ENCODE measurements at regions not wholly inside any gene's neighbourhood (a gene's known extent, or its start where the extent isn't known, plus 50 kb on each side); places are given as distances from the start of the nearest gene placed in this dataset.

DNA sequence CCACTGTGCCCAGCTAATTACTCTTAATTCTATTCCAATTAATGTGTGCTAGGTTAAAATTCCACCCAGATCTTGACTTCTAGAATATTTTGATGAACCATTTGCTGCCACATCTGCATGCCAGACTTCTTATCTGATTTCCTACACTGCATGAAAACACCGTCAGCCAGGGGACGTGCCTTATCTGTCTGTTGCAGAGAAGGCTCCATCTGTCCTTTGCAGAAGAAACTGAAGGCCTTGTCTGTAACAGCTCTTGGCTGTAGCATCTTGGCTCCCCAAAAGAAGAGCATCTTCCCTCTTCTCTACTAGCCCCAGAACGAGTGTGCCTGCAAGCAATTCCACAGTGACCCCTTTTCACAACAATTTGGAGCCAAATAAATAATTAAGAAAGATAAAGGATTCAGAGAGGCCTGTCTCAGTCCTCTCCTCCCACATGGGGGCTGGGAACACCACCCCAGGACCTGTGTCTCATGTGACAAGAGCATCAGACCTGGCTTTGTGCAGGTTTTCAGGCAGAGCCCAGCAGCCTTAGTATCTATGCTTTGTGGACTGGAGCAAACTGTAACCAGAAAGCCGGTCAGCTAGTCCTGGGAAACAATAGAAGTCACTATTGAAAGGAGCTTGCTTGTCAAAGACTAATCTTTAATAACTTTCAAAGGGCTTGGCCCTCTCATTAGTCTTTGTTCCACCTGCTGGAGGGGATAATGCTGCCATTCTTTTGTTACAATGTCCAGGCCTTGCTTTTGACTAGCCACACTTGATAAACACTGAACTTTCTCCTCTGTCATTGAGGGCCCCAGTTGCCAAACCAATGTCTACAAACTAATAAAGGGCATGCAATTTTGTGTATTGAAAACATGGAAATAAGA lies 84.0 kb upstream of the NEUROD1 start:
- H3K27ac ChIP-seq (ENCODE audit: control insufficient read depth, insufficient read depth), result no peak overlapping the region
- FAIRE-seq (no peak), DNase-seq (ENCODE audit: low read depth, low spot score) (no peak), ATAC-seq (no peak)
- no peaks in the 10 kb centered on the region; a peak in 1 of 4 replicates for H3K27me3 ChIP-seq (replicated peaks in 1 of 2; ENCODE audit: control insufficient read depth in 2 of 2, insufficient read depth in 2 of 2, low read length in 1 of 2)
- no peak overlapping the region for H3K4me2 ChIP-seq (ENCODE audit: control insufficient read depth, insufficient read depth)
- TF ChIP-seq GATAD2B (conservative IDR thresholded peaks at IDR 0.05; ENCODE audit: low read depth), result no peak
- TF ChIP-seq HDAC2 (IDR thresholded peaks at IDR 0.05), result no peak
- TF ChIP-seq PRDM15 (CRISPR knock-in tag; IDR thresholded peaks at IDR 0.05), result no peak
- no peak for TF ChIP-seq SUZ12 (IDR thresholded peaks at IDR 0.05; ENCODE audit: unreplicated experiment)
- TF ChIP-seq SPI1 (IDR thresholded peaks at IDR 0.05; ENCODE audit: borderline replicate concordance, insufficient read depth, low read depth, low read length), result no peak
- TF ChIP-seq IKZF1 (conservative IDR thresholded peaks at IDR 0.05), result no peak
- TF ChIP-seq SIN3A (IDR thresholded peaks at IDR 0.05; ENCODE audit: low read depth, low read length), result no peak
- TF ChIP-seq HDGF (IDR thresholded peaks at IDR 0.05), result no peak
- TF ChIP-seq, protein P1, sequence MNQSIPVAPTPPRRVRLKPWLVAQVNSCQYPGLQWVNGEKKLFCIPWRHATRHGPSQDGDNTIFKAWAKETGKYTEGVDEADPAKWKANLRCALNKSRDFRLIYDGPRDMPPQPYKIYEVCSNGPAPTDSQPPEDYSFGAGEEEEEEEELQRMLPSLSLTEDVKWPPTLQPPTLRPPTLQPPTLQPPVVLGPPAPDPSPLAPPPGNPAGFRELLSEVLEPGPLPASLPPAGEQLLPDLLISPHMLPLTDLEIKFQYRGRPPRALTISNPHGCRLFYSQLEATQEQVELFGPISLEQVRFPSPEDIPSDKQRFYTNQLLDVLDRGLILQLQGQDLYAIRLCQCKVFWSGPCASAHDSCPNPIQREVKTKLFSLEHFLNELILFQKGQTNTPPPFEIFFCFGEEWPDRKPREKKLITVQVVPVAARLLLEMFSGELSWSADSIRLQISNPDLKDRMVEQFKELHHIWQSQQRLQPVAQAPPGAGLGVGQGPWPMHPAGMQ (IDR thresholded peaks at IDR 0.05; ENCODE audit: borderline replicate concordance), result no peak
- TF ChIP-seq RFX5 (IDR thresholded peaks at IDR 0.05; ENCODE audit: low read depth, low read length), result no peak
- TF ChIP-seq ZBTB33 (IDR thresholded peaks at IDR 0.05), result no peak
- TF ChIP-seq KLF5 (IDR thresholded peaks at IDR 0.05; ENCODE audit: partially characterized antibody), result no peak
- TF ChIP-seq, protein P2, sequence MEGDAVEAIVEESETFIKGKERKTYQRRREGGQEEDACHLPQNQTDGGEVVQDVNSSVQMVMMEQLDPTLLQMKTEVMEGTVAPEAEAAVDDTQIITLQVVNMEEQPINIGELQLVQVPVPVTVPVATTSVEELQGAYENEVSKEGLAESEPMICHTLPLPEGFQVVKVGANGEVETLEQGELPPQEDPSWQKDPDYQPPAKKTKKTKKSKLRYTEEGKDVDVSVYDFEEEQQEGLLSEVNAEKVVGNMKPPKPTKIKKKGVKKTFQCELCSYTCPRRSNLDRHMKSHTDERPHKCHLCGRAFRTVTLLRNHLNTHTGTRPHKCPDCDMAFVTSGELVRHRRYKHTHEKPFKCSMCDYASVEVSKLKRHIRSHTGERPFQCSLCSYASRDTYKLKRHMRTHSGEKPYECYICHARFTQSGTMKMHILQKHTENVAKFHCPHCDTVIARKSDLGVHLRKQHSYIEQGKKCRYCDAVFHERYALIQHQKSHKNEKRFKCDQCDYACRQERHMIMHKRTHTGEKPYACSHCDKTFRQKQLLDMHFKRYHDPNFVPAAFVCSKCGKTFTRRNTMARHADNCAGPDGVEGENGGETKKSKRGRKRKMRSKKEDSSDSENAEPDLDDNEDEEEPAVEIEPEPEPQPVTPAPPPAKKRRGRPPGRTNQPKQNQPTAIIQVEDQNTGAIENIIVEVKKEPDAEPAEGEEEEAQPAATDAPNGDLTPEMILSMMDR (IDR thresholded peaks at IDR 0.05 in 2 of 3, conservative IDR thresholded peaks at IDR 0.05 in 1 of 3; ENCODE audit: control insufficient read depth in 2 of 3, extremely low read depth in 1 of 3, insufficient read depth in 1 of 3, low read depth in 3 of 3, low read length in 3 of 3), result no peak
- TF ChIP-seq ZNF207 (IDR thresholded peaks at IDR 0.05; ENCODE audit: borderline replicate concordance), result no peak
- H3K79me2 ChIP-seq (ENCODE audit: control insufficient read depth, insufficient read depth, low read length), result no peaks in the 10 kb centered on the region
- POLR2A ChIA-PET, result no interaction called here
- RAD21 ChIA-PET (ENCODE audit: unreplicated experiment), result no interaction called here
- H3K4me1 ChIP-seq (ENCODE audit: control insufficient read depth, insufficient read depth, low read length), result no peaks in the 10 kb centered on the region
- BruUV-seq (replicated peaks), result no TSS peak
- no peaks in the 10 kb centered on the region for H4K20me1 ChIP-seq (ENCODE audit: control insufficient read depth, insufficient read depth)
- SMC1A ChIA-PET (ENCODE audit: uncharacterized antibody, unreplicated experiment), result no interaction called here
- in situ Hi-C loops (cut with MboI), result no loop called here
- intact Hi-C loops (cut with micrococcal nuclease; ENCODE audit: unreplicated experiment), result no loop called here
- H3K36me3 ChIP-seq (ENCODE audit: control insufficient read depth in 2 of 2, insufficient read depth in 2 of 2, low read length in 1 of 2), result no peaks in the 10 kb centered on the region
- H3K9me3 ChIP-seq (replicated peaks; ENCODE audit: control insufficient read depth, insufficient read depth, low read length), result no peaks in the 10 kb centered on the region
- no peak overlapping the region for H3K9ac ChIP-seq (ENCODE audit: control insufficient read depth, insufficient read depth, low read length)
- CTCF ChIA-PET, result interaction anchor here (2.5 kb wide), 1 partner anchor 8 kb away, joined by 8 read pairs; no protein-coding TSS in a partner anchor
- no peak overlapping the region for H2AFZ ChIP-seq (ENCODE audit: control insufficient read depth, low read depth, low read length)
- no peak overlapping the region for H3K4me3 ChIP-seq
- 30% methylated on average over 4 of the region's 4 CpGs for WGBS (ENCODE audit: insufficient coverage, insufficient replicate concordance, low lambda C conversion rate, missing lambda C conversion rate)

Data from GM12878 (cell line).